ENCODE measurements at regions not wholly inside any gene's neighbourhood (a gene's known extent, or its start where the extent isn't known, plus 50 kb on each side); places are given as distances from the start of the nearest gene placed in this dataset.

DNA sequence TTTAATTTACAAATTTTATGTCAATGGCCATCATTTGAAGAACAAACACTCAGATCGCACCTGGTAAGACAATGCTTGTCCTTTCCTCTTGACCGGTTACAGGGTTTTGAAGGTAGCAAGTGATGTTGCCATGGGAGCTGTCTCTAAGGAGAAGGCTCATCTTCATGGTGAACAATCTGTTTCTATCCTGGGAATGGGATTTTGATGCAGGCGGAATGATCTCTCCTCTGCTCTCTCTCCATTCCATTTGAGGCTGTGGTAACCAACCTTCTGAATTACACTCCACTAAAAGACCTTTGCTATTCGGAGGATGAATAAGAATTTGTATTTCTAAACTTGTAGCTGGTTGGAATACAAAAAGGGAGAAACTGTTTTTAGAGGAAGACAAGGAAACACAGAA is 57.9 kb upstream of the SLC5A9 start:
- no peak for DNase-seq (ENCODE audit: low read depth)

DNA sequence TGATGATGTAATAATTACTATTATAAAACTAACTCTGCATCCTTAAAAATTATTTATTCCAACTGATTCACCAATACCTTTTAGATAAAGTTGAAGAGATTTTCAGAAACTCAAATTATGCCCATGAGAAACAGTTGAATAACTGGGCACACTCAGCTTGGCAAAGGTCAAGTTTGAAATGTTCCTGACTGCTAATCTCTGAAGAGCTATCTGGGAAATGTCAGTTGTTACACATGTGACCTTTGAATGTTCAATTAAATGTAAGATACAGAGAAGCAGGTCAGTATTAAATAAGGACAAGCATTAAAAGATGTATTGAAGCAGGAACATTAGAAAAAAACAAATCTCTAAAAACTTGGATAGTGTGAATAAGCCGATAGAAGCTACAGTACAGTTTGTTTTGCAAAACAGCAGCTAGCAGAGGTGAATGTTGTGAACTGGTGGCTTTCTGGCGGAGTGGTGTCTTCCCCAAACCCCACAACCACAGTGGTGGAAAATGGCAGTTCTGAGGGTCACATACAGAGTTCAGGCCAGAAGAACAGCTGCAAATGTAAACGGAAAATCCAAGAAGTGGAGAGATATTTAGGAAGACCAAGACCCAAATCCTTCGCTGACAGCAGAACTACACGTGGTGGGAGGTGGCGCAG is 61.9 kb upstream of the SLC5A9 start:
- no peak for DNase-seq (ENCODE audit: low read depth)

DNA sequence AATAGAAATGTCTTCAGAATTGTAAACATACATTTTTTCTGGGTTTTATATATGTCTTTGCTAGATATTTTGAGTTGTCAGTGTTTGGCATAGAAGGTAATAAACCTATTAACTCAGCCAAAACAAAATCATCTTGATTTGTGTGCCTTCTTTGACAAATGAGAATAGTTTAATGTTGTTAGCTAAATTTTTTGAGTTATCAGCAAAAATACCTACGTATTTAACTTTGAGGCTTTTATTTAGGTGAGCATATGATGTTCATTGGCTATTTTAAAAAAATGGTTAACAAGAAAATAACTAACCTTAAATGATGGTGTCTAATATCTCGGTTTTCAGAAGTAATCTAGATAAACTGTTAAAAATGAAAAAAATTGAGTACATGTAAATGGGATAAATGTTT is 83.2 kb upstream of the SLC5A9 start:
- DNase-seq (ENCODE audit: low read depth): no peak

DNA sequence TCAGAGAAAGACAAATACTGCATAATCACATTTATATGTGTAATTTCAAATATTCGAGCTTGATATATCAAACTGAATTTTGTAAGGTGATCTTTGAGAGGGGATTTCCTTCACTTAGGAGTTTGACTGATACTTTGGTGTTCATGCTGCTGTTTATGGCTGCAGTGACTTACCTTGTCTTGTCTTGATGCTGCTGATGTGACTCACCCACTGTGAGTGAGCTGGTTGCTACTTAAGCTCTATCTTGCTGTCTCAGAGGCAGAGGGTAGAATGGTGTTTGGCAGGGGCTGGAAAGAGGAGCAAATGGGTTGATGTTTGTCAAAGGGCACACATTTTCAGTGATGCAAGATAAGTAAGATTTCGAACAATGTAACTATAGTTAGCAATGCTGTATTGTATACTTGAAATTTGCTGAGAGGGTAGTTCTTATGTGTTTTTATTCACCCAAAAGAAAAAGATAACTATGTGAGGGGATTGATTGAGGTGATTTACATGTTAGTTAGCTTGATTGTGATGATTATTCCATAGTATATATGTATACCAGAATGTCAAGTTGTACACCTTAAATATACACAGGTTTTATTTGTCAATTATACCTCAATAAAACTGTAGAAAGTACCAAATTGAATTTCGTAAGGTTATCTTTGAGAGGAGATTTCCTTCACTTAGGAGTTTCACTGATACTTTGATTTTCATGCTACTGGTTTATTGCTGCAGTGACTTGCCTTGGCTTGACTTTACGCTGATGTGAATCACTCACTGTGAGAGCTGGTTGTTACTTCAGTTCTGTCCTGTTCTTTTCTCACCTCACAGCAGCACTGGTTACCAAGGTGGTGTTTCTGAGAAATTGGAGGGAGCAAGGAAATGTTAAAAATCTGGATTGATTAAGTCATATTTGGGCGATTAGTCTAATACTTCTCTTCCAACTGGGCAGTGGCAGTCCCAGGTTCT is 94.5 kb upstream of the SLC5A9 start:
- DNase-seq (ENCODE audit: low read depth): no peak

DNA sequence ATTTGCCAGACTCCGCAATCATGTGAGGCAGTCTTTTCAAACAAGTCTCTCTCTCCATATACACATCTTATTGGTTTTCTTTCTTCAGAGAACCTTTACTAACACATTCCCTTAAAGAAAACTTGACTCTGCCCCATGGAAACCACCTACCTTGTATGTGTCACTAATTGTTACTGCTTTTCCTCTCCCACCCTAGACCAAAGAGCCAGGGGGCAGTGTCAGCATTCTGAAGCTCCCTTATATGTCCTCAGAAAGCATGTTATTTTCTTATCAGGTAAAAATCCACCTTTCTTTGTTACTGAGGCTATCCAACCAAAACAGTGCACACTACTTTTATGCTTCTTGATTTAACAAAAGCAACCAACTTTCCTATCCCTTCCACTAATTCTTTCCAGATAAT is 98.9 kb upstream of the SLC5A9 start:
- DNase-seq (ENCODE audit: low read depth): no peak

DNA sequence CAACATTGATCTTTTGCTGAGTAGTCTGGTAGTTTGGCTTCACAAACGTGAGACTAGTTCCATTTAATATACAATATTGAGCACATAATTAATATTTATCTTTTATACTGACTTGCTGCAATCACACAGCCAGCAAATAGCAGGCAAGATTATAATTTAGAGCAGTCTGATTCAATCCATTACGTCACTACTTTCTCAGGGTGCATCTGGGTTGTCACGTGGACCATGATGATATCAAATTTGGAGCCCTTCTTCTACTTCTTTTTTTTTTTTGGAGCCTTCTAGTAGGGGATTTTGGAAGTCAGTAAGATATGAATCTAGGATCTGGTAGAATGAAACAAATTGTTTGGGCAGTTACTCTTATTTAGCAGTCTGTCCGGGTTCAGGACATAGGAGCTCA is 100.6 kb upstream of the SLC5A9 start:
- DNase-seq (ENCODE audit: low read depth): no peak

DNA sequence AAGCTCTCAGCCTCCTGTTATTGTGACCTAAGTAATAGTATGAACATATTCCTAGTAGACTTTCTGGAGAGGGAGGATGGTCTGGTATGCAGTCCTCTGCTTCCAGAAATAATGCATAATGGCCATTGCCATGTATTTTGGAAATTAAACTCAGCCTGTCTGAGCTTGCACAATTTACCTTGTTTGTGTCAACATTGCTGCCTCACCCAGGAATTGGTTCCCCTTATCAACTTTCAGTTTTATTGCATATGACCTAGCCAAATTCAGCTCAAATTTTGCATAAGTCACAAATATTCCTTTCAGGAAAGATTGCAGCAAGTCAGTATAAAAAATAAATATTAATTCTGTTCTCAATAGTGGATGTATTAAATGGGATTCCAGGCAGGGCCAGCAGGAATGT is 101.9 kb upstream of the SLC5A9 start:
- DNase-seq (ENCODE audit: low read depth): no peak

DNA sequence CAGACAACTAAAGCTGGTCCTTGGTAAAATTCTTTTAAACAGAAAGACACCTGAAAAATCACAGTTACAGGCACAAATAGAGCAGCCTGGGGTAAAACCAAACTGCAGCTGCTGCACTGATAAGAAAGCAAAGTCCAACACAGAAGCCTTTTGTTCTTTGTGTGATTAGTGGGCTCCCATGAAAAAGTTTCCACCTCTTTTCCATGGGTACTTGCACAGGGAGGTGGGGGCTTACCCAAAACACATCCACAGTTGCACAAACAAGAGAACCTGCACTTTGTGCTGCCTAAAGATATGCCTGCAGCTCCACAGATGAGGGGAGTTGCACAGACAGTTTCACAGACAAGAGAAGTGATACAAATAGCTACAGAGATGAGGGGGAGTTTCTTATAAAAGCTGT is 106.7 kb upstream of the SLC5A9 start:
- no peak for DNase-seq (ENCODE audit: low read depth)

DNA sequence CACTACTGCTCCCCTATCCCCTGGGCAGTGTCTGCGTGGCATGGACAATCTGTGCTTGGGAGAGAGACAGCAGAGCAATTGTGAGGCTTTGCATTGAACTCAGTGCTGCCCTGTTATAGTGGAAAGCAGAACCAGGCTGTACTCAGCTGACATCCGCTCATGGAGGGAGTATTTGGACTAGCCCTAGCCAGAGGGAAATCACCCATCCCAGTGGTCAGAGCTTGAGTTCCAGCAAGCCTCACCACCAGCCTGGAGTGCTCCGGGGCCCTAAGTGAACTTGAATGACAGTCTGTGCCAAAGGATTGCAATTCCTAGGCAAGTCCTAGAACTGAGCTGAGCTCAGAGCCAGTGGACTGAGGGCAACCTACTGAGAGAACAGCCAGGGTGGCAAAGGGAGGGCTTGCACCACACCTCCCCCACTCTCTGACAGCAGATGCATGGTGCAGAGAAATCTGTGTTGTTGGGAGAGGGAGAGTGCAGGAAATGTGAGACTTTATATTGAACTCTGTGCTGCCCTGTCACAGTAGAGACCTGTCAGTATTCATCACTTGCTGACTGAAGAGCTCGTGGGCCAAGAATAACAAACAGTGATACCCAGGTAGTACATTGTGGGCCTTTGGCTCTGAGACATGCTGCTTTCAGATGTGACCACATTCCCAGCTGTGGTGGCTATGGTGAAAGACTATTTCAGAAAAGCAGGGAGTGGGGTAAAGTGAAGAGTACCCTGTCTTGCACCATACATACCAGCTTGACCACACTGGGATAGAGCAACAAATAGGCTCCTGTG is 107.7 kb upstream of the SLC5A9 start:
- DNase-seq (ENCODE audit: low read depth): peak; percentile 28

DNA sequence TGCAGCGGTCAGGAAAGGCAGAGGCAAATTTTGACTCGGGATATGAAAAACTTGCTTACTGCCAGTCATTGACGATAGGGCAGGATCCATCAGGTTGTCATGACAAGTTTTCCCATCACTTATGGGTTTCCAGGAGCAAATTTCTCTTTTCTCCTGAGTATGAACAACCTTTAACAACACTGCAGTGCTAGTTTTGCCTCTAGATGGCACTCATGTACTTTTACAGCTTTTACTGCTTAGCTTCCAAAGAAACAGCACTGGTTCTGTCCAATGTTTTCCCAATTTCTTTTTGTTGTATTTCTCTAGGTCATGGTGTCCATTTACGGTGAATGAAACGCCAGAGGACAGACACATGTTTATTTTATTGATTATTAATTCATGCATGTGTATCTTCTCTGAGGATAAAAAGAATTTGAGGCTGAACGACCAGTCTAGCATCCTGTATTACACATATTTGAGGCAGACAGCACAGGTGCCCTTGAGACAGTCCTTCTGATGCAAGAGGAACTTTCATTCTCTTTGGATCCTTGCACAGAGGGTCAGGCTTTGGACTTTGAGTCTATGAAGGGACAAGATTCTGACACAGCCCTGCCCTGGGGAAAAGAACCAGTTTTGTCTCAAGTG is 112.3 kb upstream of the TRABD2B start:
- peak; percentile 73 for DNase-seq (ENCODE audit: low read depth)

DNA sequence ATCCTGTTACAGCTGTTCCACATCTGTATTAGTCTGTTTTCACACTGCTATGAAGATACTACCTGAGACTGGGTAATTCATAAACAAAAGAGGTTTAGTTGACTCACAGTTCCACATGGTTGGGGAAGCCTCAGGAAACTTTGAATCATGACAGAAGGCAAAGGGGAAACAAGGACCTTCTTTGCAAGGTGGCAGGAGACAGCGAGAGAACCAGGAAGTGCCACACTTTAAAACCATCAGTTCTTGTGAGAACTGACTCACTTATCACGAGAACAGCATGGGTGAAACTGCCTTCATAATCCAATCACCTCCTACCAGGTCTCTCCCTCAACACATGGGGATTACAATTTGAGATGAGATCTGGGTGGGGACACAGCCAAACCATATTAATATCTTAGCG is 110.3 kb upstream of the TRABD2B start:
- DNase-seq (ENCODE audit: low read depth): no peak

DNA sequence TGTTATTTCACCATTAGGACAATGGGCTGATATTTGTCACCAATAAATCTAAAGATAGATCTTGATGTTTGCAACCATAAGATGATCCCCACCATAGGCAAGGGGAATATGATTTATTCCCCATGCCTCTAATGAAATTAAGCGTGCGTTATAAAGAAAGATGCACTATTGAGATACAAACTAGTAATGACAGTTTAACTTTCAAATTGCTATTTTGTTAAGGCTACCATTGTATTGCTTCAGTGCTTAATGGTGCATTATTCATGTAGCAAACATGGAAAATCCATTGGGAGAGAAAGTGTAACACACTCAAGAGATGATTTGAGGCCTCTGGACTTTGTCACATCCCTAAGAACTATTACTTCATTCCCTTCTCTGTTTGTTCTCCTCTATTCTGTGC is 108.9 kb upstream of the TRABD2B start:
- DNase-seq (ENCODE audit: low read depth): no peak

DNA sequence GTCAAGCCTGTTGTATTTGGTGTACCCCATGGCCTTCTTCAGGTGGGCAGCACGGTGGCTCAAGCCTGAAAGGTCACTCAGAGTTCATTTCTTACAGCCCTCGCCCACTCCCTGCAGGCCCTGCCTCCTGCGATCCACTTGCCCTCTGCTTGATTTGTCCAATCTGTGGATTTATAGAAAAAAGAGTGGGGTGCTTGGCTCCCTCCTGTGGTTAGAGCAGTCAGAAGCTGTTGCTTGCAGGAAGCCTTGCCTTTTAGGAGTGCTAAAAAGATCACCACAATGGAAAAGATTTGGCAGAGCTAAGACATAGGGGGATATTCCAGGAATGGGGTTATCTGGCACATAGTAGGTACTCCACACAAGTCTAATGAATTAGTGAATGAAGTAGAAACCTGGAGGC is 108.0 kb upstream of the TRABD2B start:
- no peak for DNase-seq (ENCODE audit: low read depth)

DNA sequence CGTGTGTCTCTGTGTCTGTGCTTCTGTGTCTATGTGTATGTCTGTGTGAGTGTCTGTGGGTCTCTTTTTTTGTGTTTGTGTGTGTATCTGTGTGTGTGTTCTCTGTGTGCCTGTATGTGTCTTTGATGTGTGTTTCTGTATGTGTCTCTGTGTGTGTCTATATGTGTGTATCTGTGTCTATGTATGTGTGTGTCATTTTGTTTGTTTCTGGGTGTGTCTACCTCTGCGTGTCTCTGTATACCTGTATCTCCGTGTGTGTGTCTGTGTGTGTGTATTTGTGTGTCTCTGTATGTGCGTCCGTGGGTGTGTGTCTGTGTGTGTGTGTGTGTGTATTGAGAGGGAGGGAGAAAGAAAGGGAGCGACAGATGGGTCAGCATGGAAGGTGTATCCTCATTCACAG is 106.3 kb upstream of the TRABD2B start:
- DNase-seq (ENCODE audit: low read depth): no peak

DNA sequence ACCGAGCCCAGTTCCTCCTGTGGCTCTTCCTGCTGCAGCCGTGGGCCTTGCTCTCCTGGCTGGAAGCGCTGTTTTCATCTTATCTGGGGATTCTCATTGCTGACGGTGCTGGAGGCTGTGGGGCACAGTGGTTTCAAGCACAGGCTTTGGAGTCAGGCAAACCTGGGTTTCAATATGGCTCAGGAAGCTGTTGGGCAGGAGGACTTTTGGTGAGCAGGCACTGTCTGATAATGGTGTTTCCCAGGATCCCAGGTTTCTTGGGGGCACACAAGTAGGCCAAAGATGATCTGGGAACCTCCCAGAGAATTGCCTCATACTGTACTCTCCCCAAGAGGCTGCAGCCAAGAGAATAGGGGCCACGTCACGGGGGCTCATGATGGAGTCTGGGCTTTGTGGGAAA is 105.6 kb upstream of the TRABD2B start:
- DNase-seq (ENCODE audit: low read depth): no peak

DNA sequence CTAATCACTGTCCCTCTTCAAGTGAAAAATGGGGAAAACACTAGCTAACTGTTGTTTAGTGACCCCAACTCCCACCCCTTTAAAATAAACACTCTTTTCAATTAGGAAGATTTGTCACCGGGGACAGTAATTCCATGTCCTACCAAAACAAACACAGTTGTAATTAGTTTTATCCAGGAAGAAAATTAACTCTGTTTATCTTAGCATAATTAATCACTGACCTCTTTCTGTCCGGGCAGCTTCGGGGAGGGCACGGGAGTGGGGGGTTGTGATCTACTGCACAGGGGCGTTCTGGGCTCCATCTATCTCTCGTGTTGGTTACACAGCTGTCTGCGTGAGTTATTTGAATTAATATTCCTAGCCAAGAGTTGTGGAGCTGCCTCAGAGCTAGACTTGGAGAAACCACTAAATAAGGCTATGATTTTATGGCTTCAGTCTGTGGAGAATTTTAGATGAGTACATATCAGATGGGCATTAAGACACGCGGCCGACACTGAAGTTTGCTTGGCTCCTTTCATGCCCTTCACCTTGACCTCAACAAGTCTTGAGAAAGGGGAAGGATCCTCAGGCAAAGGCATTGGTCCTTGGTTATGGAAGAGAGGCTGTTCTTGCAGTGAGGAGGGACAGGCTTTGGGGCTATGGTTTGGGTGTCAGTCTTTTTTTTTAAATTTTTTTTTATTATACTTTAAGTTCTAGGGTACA is 102.0 kb upstream of the TRABD2B start:
- no peak for DNase-seq (ENCODE audit: low read depth)

DNA sequence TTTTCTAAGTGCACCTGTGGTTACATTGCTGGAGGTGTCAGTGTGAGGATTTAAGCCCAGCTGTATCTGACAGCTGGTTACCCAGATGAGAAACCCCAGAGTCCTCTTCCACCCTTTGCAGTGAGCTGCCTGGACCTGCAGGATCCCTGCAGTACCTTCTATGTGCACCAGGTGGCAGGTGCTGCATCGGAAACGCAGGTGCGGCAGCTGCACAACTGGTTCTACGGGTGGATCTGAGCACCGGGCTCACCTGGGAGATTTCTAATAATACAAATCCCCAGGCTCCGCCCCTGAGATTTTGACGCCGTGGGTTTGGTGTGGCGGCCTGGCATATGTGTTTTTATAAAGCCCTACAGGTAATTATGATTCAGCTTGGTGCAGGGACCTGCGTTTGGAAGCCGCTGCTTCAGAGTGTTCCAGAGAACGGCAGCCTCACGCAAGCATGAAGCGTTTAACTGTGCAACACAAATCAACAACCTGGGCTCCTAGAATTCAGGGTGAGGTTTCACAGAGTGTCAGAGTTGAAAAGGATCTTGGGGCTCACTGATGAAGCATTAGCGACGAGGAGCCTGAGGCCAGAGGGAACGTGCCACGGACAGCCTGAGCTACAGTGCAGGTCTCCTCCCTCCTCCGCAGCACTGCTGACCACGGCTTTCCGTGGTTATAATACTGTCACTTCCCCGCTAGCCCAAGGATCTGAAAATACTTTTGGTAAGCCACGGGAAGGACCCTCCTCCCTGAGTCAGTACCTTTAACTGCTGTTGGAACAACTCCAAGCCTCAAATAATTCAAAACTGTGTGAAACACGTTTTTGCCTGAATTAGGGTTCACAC is 96.7 kb upstream of the TRABD2B start:
- peak; percentile 21 for DNase-seq (ENCODE audit: low read depth)

DNA sequence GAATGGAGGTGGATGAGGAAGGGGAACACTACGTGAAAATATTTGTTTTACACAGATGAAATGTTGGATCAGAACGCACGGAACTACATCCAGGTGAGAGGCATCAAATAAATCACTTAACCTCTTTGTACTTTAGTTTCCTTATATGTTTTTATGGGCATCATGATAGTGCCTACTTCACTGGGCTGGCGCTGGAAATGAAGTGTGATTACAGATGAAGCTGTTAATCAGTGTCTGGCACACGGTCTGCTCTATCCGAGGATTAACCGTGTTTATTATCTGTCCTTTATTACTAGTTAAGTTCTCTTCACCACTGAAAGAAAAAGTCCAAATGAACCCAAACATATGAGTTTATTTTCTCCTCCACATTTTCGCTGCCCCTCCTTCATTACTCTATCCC is 96.0 kb upstream of the TRABD2B start:
- no peak for DNase-seq (ENCODE audit: low read depth)

DNA sequence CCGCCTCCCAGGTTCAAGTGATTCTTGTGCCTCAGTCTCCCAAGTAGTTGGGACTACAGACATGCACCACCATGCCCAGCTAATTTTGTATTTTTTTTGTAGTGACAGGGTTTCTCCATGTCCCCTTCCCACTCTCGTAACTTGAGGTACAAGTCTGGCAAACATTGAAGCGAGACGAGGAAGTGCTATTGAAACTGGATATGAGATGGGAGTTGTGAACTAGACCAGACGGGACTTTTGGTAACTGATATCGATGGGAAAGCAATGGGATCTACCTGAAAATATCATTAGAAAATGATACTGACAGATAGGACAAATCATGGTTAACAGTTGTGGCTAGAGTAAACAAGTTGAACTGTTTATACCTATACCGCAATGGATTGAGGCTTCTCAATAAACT is 95.2 kb upstream of the TRABD2B start:
- no peak for DNase-seq (ENCODE audit: low read depth)

DNA sequence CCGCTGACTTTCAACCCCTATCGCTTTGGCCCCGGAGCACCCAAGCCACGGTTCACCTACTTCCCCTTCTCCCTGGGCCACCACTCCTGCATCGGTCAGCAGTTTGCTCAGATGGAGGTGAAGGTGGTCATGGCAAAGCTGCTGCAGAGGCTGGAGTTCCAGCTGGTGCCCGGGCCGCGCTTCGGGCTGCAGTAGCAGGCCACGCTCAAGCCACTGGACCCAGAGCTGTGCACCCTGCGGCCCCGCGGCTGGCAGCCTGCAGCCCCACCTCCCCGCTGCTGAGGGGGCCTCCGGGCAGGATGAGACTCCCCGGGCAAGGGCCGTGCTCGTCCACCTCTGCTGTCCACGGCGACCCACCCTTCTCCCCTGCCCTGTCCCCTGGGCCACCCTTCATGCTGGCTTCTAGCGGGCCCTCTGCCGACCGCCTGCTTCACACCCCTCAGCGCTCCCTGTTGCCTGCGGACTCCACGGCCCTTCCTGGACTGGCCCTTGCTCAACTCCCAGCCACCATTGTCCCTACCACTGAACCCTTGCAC is 92.2 kb upstream of the TRABD2B start:
- DNase-seq (ENCODE audit: low read depth): no peak
